ENCODE measurements at regions not wholly inside any gene's neighbourhood (a gene's known extent, or its start where the extent isn't known, plus 50 kb on each side); places are given as distances from the start of the nearest gene placed in this dataset.

DNA sequence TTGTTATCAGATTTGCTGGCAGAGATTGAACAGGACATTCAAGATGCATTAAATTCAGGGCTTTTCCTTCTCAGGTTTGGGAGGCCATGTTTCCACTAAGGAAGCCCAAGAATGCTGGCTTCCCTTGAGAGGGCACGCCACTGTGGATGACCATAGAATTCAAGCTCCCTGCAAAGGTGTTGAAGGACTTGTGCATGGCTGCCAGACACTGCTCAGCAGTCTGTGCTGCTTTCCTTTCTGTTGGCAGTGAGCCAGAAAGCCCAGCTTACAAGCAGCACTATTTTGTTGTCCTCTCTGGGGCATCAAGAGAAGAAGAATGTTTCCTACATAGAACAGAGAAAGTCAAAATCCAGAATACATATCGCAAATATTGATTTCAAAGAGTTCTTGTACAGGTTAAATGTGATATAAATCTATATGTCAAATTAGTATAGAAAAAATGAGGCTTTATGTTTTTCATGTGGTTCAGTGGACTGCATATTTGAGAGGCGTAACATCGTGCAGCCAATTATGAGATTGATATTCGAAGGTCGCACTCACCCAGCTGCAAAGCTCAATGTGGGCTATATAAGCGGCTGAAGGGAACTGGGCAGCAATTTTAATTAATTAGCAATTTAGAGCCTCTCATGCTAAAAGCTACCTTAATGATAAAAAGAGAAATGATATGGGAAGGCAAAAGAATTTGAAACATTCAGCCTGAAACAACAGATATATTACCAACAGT, 103.1 kb upstream of the ISL1 start:
- no peaks in the 10 kb centered on the region for H3K79me2 ChIP-seq (ENCODE audit: control insufficient read depth, insufficient read depth, low read length)
- no peaks in the 10 kb centered on the region for H4K20me1 ChIP-seq (ENCODE audit: control insufficient read depth, insufficient read depth)
- ATAC-seq = no peak
- CTCF ChIA-PET = no interaction called here
- H3K27ac ChIP-seq (ENCODE audit: control insufficient read depth, insufficient read depth) = no peak overlapping the region
- no peak overlapping the region for H3K4me2 ChIP-seq (ENCODE audit: control insufficient read depth, insufficient read depth)
- in situ Hi-C loops (cut with MboI) (no loop called here), intact Hi-C loops (cut with micrococcal nuclease; ENCODE audit: unreplicated experiment) (no loop called here)
- no peak overlapping the region for H3K9ac ChIP-seq (ENCODE audit: control insufficient read depth, insufficient read depth, low read length)
- FAIRE-seq = no peak
- TF ChIP-seq, protein P1, sequence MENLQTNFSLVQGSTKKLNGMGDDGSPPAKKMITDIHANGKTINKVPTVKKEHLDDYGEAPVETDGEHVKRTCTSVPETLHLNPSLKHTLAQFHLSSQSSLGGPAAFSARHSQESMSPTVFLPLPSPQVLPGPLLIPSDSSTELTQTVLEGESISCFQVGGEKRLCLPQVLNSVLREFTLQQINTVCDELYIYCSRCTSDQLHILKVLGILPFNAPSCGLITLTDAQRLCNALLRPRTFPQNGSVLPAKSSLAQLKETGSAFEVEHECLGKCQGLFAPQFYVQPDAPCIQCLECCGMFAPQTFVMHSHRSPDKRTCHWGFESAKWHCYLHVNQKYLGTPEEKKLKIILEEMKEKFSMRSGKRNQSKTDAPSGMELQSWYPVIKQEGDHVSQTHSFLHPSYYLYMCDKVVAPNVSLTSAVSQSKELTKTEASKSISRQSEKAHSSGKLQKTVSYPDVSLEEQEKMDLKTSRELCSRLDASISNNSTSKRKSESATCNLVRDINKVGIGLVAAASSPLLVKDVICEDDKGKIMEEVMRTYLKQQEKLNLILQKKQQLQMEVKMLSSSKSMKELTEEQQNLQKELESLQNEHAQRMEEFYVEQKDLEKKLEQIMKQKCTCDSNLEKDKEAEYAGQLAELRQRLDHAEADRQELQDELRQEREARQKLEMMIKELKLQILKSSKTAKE (IDR thresholded peaks at IDR 0.05; ENCODE audit: low read depth, poor library complexity, severe bottlenecking) = no peak
- TF ChIP-seq MEF2A (IDR thresholded peaks at IDR 0.05; ENCODE audit: insufficient read depth, low read depth, low read length) = no peak
- no peak for TF ChIP-seq IRF4 (IDR thresholded peaks at IDR 0.05; ENCODE audit: low read depth, low read length)
- TF ChIP-seq SIN3A (IDR thresholded peaks at IDR 0.05; ENCODE audit: low read depth, low read length) = no peak
- H3K27me3 ChIP-seq (replicated peaks in 1 of 2; ENCODE audit: control insufficient read depth in 2 of 2, insufficient read depth in 2 of 2, low read length in 1 of 2) = no peaks in the 10 kb centered on the region
- RAD21 ChIA-PET (ENCODE audit: unreplicated experiment) = no interaction called here
- POLR2A ChIA-PET = no interaction called here
- no peaks in the 10 kb centered on the region for H3K4me1 ChIP-seq (ENCODE audit: control insufficient read depth, insufficient read depth, low read length)
- no peaks in the 10 kb centered on the region for H3K36me3 ChIP-seq (ENCODE audit: control insufficient read depth in 2 of 2, insufficient read depth in 2 of 2, low read length in 1 of 2)
- SMC1A ChIA-PET (ENCODE audit: uncharacterized antibody, unreplicated experiment) = interaction anchor here (1.1 kb wide), 1 partner anchor 10 kb away, joined by 4 read pairs; no protein-coding TSS in a partner anchor
- no peak overlapping the region for H3K4me3 ChIP-seq
- no peak overlapping the region for H2AFZ ChIP-seq (ENCODE audit: control insufficient read depth, low read depth, low read length)
- no peaks in the 10 kb centered on the region for H3K9me3 ChIP-seq (replicated peaks; ENCODE audit: control insufficient read depth, insufficient read depth, low read length)
- WGBS (ENCODE audit: insufficient coverage, insufficient replicate concordance, low lambda C conversion rate, missing lambda C conversion rate) = 27% methylated on average over 7 of the region's 7 CpGs
- DNase-seq (ENCODE audit: low read depth, low spot score) = no peak
- no TSS peak for BruUV-seq (replicated peaks)

DNA sequence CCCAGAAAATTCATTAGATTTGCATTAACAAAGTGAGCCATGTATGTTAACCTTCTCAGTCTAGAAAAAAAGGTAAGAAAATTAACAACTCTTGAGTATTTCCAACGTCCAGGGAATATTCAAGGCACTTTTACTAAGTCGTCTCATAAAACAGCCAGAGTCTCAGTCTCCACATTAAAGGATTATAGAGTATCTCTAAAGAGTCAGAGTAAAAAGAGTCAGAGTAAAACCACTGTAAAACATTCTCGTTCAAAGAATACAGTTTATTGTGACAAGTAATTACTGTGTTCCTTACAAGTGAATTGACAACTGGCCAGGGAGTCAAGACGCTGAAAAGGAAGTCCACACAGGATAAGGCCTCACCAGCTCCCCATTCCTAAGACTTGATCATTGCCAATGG, 97.2 kb upstream of the ISL1 start:
- ATAC-seq = no peak
- RAD21 ChIA-PET (ENCODE audit: unreplicated experiment) = no interaction called here
- TF ChIP-seq SIN3A (IDR thresholded peaks at IDR 0.05; ENCODE audit: low read depth, low read length) = no peak
- TF ChIP-seq, protein P2, sequence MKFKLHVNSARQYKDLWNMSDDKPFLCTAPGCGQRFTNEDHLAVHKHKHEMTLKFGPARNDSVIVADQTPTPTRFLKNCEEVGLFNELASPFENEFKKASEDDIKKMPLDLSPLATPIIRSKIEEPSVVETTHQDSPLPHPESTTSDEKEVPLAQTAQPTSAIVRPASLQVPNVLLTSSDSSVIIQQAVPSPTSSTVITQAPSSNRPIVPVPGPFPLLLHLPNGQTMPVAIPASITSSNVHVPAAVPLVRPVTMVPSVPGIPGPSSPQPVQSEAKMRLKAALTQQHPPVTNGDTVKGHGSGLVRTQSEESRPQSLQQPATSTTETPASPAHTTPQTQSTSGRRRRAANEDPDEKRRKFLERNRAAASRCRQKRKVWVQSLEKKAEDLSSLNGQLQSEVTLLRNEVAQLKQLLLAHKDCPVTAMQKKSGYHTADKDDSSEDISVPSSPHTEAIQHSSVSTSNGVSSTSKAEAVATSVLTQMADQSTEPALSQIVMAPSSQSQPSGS (IDR thresholded peaks at IDR 0.05; ENCODE audit: low read length) = no peak
- no peak for TF ChIP-seq NR2C1 (IDR thresholded peaks at IDR 0.05)
- TF ChIP-seq, protein P3, sequence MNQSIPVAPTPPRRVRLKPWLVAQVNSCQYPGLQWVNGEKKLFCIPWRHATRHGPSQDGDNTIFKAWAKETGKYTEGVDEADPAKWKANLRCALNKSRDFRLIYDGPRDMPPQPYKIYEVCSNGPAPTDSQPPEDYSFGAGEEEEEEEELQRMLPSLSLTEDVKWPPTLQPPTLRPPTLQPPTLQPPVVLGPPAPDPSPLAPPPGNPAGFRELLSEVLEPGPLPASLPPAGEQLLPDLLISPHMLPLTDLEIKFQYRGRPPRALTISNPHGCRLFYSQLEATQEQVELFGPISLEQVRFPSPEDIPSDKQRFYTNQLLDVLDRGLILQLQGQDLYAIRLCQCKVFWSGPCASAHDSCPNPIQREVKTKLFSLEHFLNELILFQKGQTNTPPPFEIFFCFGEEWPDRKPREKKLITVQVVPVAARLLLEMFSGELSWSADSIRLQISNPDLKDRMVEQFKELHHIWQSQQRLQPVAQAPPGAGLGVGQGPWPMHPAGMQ (IDR thresholded peaks at IDR 0.05; ENCODE audit: borderline replicate concordance) = no peak
- TF ChIP-seq HCFC1 (IDR thresholded peaks at IDR 0.05; ENCODE audit: low read length) = no peak

More for the DNA sequence above, 97.2 kb upstream of the ISL1 start:
- in situ Hi-C loops (cut with MboI) (no loop called here), intact Hi-C loops (cut with micrococcal nuclease; ENCODE audit: unreplicated experiment) (no loop called here)
- ChIA-PET CTCF (no interaction called here), SMC1A (ENCODE audit: uncharacterized antibody, unreplicated experiment) (no interaction called here), POLR2A (no interaction called here)
- Histone ChIP-seq H3K4me3 (no peak overlapping the region), H3K9me3 (replicated peaks; ENCODE audit: control insufficient read depth, insufficient read depth, low read length) (no peaks in the 10 kb centered on the region), H3K36me3 (ENCODE audit: control insufficient read depth in 2 of 2, insufficient read depth in 2 of 2, low read length in 1 of 2) (no peaks in the 10 kb centered on the region), H2AFZ (ENCODE audit: control insufficient read depth, low read depth, low read length) (no peak overlapping the region), H3K4me2 (ENCODE audit: control insufficient read depth, insufficient read depth) (no peak overlapping the region), H3K4me1 (ENCODE audit: control insufficient read depth, insufficient read depth, low read length) (no peaks in the 10 kb centered on the region), H3K27ac (ENCODE audit: control insufficient read depth, insufficient read depth) (no peak overlapping the region), H4K20me1 (ENCODE audit: control insufficient read depth, insufficient read depth) (no peaks in the 10 kb centered on the region), H3K79me2 (ENCODE audit: control insufficient read depth, insufficient read depth, low read length) (no peaks in the 10 kb centered on the region), H3K9ac (ENCODE audit: control insufficient read depth, insufficient read depth, low read length) (no peak overlapping the region), H3K27me3 (replicated peaks in 1 of 2; ENCODE audit: control insufficient read depth in 2 of 2, insufficient read depth in 2 of 2, low read length in 1 of 2) (no peaks in the 10 kb centered on the region; a peak in 1 of 4 replicates)
- FAIRE-seq (no peak), DNase-seq (ENCODE audit: low read depth, low spot score) (no peak)
- no TSS peak for BruUV-seq (replicated peaks)
- 9% methylated on average over 4 of the region's 4 CpGs for whole genome bisulfite sequencing (ENCODE audit: insufficient coverage, insufficient replicate concordance, low lambda C conversion rate, missing lambda C conversion rate)

All from GM12878 (cell line).